H9 (cell line): ENCODE measurements at regions not wholly inside any gene's neighbourhood (a gene's known extent, or its start where the extent isn't known, plus 50 kb on each side); places are given as distances from the start of the nearest gene placed in this dataset.

Source experiments
- DNase-seq: peaks from one replicate; pipeline ENCODE4 v3.0.0-alpha.2; 2017
- H2AFZ ChIP-seq: one replicate; pipeline ENCODE4 v1.6.1; 2013; ENCODE audit warnings: mild to moderate bottlenecking, low read length, control low read depth, moderate library complexity
- H2AK5ac ChIP-seq: 2 replicates; pipeline ENCODE4 v1.6.1; 2013; ENCODE audit warnings: low read length, control low read depth, mixed read lengths; ENCODE audit not compliant: insufficient read length
- H2BK120ac ChIP-seq: one replicate; pipeline ENCODE4 v1.6.1; 2013; ENCODE audit warnings: low read depth, mild to moderate bottlenecking, low read length, control low read depth, inconsistent platforms; ENCODE audit not compliant: poor library complexity, severe bottlenecking
- H2BK12ac ChIP-seq: 2 replicates; pipeline ENCODE4 v1.6.1; 2013; ENCODE audit warnings: low read length, control low read depth, mixed read lengths, low read depth; ENCODE audit not compliant: insufficient read length
- H2BK15ac ChIP-seq: 2 replicates; pipeline ENCODE4 v1.6.1; 2013; ENCODE audit warnings: low read depth, low read length, control low read depth
- H2BK20ac ChIP-seq: one replicate; pipeline ENCODE4 v1.6.1; 2013; ENCODE audit warnings: low read depth, mild to moderate bottlenecking, low read length, control low read depth, inconsistent platforms; ENCODE audit not compliant: poor library complexity, severe bottlenecking
- H2BK5ac ChIP-seq: 2 replicates; pipeline ENCODE4 v1.6.1; 2013; ENCODE audit warnings: low read length, control low read depth, mixed read lengths; ENCODE audit not compliant: insufficient read length
- H3K14ac ChIP-seq: 2 replicates; pipeline ENCODE4 v1.6.1; 2013; ENCODE audit warnings: low read length, control low read depth; ENCODE audit not compliant: insufficient read depth
- H3K18ac ChIP-seq: 2 replicates; pipeline ENCODE4 v1.6.1; 2013; ENCODE audit warnings: low read depth, mild to moderate bottlenecking, mixed read lengths, low read length, control low read depth; ENCODE audit not compliant: insufficient read length
- H3K23ac ChIP-seq: 2 replicates; pipeline ENCODE4 v1.6.1; 2013; ENCODE audit warnings: low read length, control low read depth, mixed read lengths, low read depth; ENCODE audit not compliant: insufficient read length
- H3K23me2 ChIP-seq: 2 replicates; pipeline ENCODE4 v1.6.1; 2013; ENCODE audit warnings: low read depth, mild to moderate bottlenecking, mixed read lengths, low read length, control low read depth; ENCODE audit not compliant: insufficient read length, poor library complexity, severe bottlenecking
- H3K27ac ChIP-seq: 2 replicates; pipeline ENCODE4 v1.5.1; 2013; ENCODE audit warnings: low read length, control low read depth, mixed read lengths, low read depth; ENCODE audit not compliant: insufficient read length
- H3K27me3 ChIP-seq: 2 replicates; pipeline ENCODE4 v1.6.1; 2013; ENCODE audit warnings: low read length, control low read depth, inconsistent platforms; ENCODE audit not compliant: insufficient read depth
- H3K4ac ChIP-seq: 2 replicates; pipeline ENCODE4 v1.6.1; 2013; ENCODE audit warnings: low read depth, mild to moderate bottlenecking, control low read depth, inconsistent platforms, low read length, moderate library complexity
- H3K4me1 ChIP-seq: 2 replicates; pipeline ENCODE4 v1.6.1; 2013; ENCODE audit warnings: low read length, control low read depth, inconsistent platforms; ENCODE audit not compliant: insufficient read depth
- H3K4me2 ChIP-seq: 2 replicates; pipeline ENCODE4 v1.6.1; 2013; ENCODE audit warnings: low read length, control low read depth, mixed read lengths; ENCODE audit not compliant: insufficient read length, insufficient read depth
- H3K56ac ChIP-seq: 2 replicates; pipeline ENCODE4 v1.6.1; 2013; ENCODE audit warnings: low read depth, mild to moderate bottlenecking, mixed read lengths, low read length, control low read depth; ENCODE audit not compliant: insufficient read length
- H3K79me1 ChIP-seq: 2 replicates; pipeline ENCODE4 v1.6.1; 2013; ENCODE audit warnings: low read depth, mild to moderate bottlenecking, moderate library complexity, low read length, control low read depth, inconsistent platforms; ENCODE audit not compliant: insufficient read depth, poor library complexity, severe bottlenecking
- H3K79me2 ChIP-seq: 2 replicates; pipeline ENCODE4 v1.6.1; 2013; ENCODE audit warnings: low read length, control low read depth, inconsistent platforms; ENCODE audit not compliant: insufficient read depth
- H3K9ac ChIP-seq: 2 replicates; pipeline ENCODE4 v1.6.1; 2013; ENCODE audit warnings: low read length, control low read depth, mixed read lengths; ENCODE audit not compliant: insufficient read length; ENCODE audit errors: extremely low read depth
- H3K9me3 ChIP-seq: one replicate; pipeline ENCODE4 v1.6.1; 2013; ENCODE audit warnings: low read depth, low read length, inconsistent platforms; ENCODE audit not compliant: control insufficient read depth
- H3T11ph ChIP-seq: one replicate; pipeline ENCODE4 v1.6.1; 2013; ENCODE audit warnings: mild to moderate bottlenecking, low read length, control low read depth, inconsistent platforms
- H4K20me1 ChIP-seq: one replicate; pipeline ENCODE4 v1.6.1; 2013; ENCODE audit not compliant: control insufficient read depth, insufficient read length, insufficient read depth
- H4K5ac ChIP-seq: 2 replicates; pipeline ENCODE4 v1.6.1; 2013; ENCODE audit warnings: low read depth, mild to moderate bottlenecking, mixed read lengths, low read length, control low read depth; ENCODE audit not compliant: insufficient read length
- H4K8ac ChIP-seq: replicated peaks from 2 replicates; pipeline ENCODE4 v1.6.1; 2013; ENCODE audit warnings: low read length, control low read depth, mixed read lengths, low read depth; ENCODE audit not compliant: insufficient read length
- H4K91ac ChIP-seq: 2 replicates; pipeline ENCODE4 v1.6.1; 2013; ENCODE audit warnings: low read depth, mild to moderate bottlenecking, moderate library complexity, mixed read lengths, low read length, control low read depth; ENCODE audit not compliant: insufficient read length
- H3K27ac Mint-ChIP-seq, 3 experiments: 2 replicates in 2 of 3; 3 replicates in 1 of 3; pipeline ENCODE4 v1.8.0; 2020 to 2021; ENCODE audit warnings: mixed read lengths in 3 of 3, mild to moderate bottlenecking in 1 of 3, moderate library complexity in 1 of 3
- H3K27me3 Mint-ChIP-seq: 2 replicates; pipeline ENCODE4 v1.8.0; 2021; ENCODE audit warnings: low read depth, mild to moderate bottlenecking, moderate library complexity, mixed read lengths
- H3K36me3 Mint-ChIP-seq, 3 experiments: 2 replicates in 2 of 3; 3 replicates in 1 of 3; pipeline ENCODE4 v1.8.0; 2020 to 2021; ENCODE audit warnings: low read depth in 3 of 3, mixed read lengths in 3 of 3; ENCODE audit not compliant: insufficient read depth in 1 of 3
- H3K4me1 Mint-ChIP-seq, 2 experiments: 2 replicates each; pipeline ENCODE4 v1.8.0; 2020; ENCODE audit warnings: mixed read lengths in 2 of 2
- H3K4me3 Mint-ChIP-seq, 2 experiments: 2 replicates in 1 of 2; 3 replicates in 1 of 2; pipeline ENCODE4 v1.8.0; 2020 to 2021; ENCODE audit warnings: mild to moderate bottlenecking in 2 of 2, mixed read lengths in 2 of 2, moderate library complexity in 1 of 2
- H3K9me3 Mint-ChIP-seq, 2 experiments: 2 replicates in 1 of 2; 3 replicates in 1 of 2; pipeline ENCODE4 v1.8.0; 2020; ENCODE audit warnings: mild to moderate bottlenecking in 2 of 2, mixed read lengths in 2 of 2, moderate library complexity in 1 of 2
- CTCF ChIP-seq: fragments of 200-600 bp; sonication (generic); conservative IDR thresholded peaks from 3 replicates; pipeline ENCODE4 v1.8.0; 2021; ENCODE audit warnings: antibody characterized with exemption, mild to moderate bottlenecking
- WGBS: extraction: QIAGEN DNeasy Blood & Tissue Kit; methylation state at CpG from one replicate; pipeline ENCODE4 v1.1.7; 2013; ENCODE audit warnings: missing lambda C conversion rate, low lambda C conversion rate, mixed read lengths; ENCODE audit not compliant: insufficient read length; ENCODE audit errors: extremely low coverage; 5-methylcytosine and 5-hydroxymethylcytosine counted together

- H3K9me3 ChIP-seq: no peaks in the 10 kb centered on the region
- no peaks in the 10 kb centered on the region for H3K23me2 ChIP-seq
- no peak overlapping the region for H2AK5ac ChIP-seq
- H3K79me1 ChIP-seq: no peaks in the 10 kb centered on the region
- Mint-ChIP-seq H3K36me3 (no peaks in the 10 kb centered on the region), H3K9me3 (no peaks in the 10 kb centered on the region), H3K27ac (no peak overlapping the region; a peak in 1 of 7 replicates), H3K4me3 (no peak overlapping the region), H3K4me1 (peaks cover 14 to 22% of the 10 kb centered on the region in 2 experiments), H3K27me3 (peaks cover 1% of the 10 kb centered on the region; the same call in 1 of the 2 replicates)
- no peaks in the 10 kb centered on the region for H3K79me2 ChIP-seq
- H3K18ac ChIP-seq: no peak overlapping the region
- no peak overlapping the region for H2BK20ac ChIP-seq
- DNase-seq: no peak
- H3K27me3 ChIP-seq: no peaks in the 10 kb centered on the region
- H2BK15ac ChIP-seq: no peak overlapping the region
- H4K91ac ChIP-seq: no peak overlapping the region
- no peak overlapping the region for H3K9ac ChIP-seq
- no peak overlapping the region for H3K56ac ChIP-seq
- H3T11ph ChIP-seq: no peak overlapping the region
- no peak overlapping the region for H2BK12ac ChIP-seq
- H2AFZ ChIP-seq: no peak overlapping the region
- no peak overlapping the region for H3K27ac ChIP-seq
- no peaks in the 10 kb centered on the region for H3K4me1 ChIP-seq
- TF ChIP-seq CTCF: no peak
- no peak overlapping the region for H2BK120ac ChIP-seq
- no peak overlapping the region for H3K14ac ChIP-seq
- no peak overlapping the region for H3K4ac ChIP-seq
- H3K23ac ChIP-seq: no peak overlapping the region
- H4K5ac ChIP-seq: no peak overlapping the region
- no peak overlapping the region for H4K8ac ChIP-seq
- no peak overlapping the region for H3K4me2 ChIP-seq
- no peak overlapping the region for H2BK5ac ChIP-seq
- no CpG with 5 or more reads among the region's 6 CpGs for WGBS
- no peaks in the 10 kb centered on the region for H4K20me1 ChIP-seq
These were observed 51.5 kb upstream of the ARL15 start for GRCh38 chr5:54361691-54362411.
